Vagina (tissue), 2 donors: ENCODE measurements at regions not wholly inside any gene's neighbourhood (a gene's known extent, or its start where the extent isn't known, plus 50 kb on each side); places are given as distances from the start of the nearest gene placed in this dataset.
"Not testable (repeated sequence)": the region's sequence is repeated elsewhere in the genome, so short reads cannot be mapped to it uniquely, and the experiment has no call there.

Source experiments
- DNase-seq, 2 donors: peaks; one replicate each; pipeline ENCODE4 v3.0.0-alpha.2; 2017; ENCODE audit errors: extremely low spot score in 2 of 2
- H3K27ac ChIP-seq: fragments of 200-600 bp; sonication (generic); one replicate; pipeline ENCODE4 v1.5.1; 2019
- H3K27me3 ChIP-seq: fragments of 200-600 bp; sonication (generic); one replicate; pipeline ENCODE4 v1.5.1; 2019
- H3K36me3 ChIP-seq, 2 donors: fragments of 200-600 bp; sonication (generic); one replicate each; pipeline ENCODE4 v1.5.1; 2017 to 2019
- H3K4me1 ChIP-seq: fragments of 200-600 bp; sonication (generic); one replicate; pipeline ENCODE4 v1.5.1; 2019
- H3K4me3 ChIP-seq, 2 donors: fragments of 200-600 bp; sonication (generic); 1 replicate in 1 of 2; 2 replicates in 1 of 2; pipeline ENCODE4 v1.5.1; 2016 to 2019
- H3K9me3 ChIP-seq: fragments of 200-600 bp; sonication (generic); one replicate; pipeline ENCODE4 v1.5.1; 2019
- POLR2A ChIP-seq, 2 donors: fragments of 450-650 bp; IDR thresholded peaks; one replicate each; pipeline ENCODE4 v1.6.1; 2017; ENCODE audit warnings: antibody characterized with exemption in 2 of 2, mild to moderate bottlenecking in 2 of 2, moderate library complexity in 2 of 2
- POLR2AphosphoS5 ChIP-seq, 2 donors: sonication (generic); formaldehyde crosslinking; IDR thresholded peaks; one replicate each; pipeline ENCODE4 v1.9.0; 2017; ENCODE audit warnings: antibody characterized with exemption in 2 of 2, mild to moderate bottlenecking in 2 of 2, low read depth in 1 of 2; ENCODE audit not compliant: insufficient read depth in 1 of 2
- intact Hi-C: fragments of 100-400 bp; cut with DNase I; formaldehyde crosslinking; loops from one replicate; pipeline ENCODE4 v1.15.1; 2023
- TF ChIP-seq, protein P1 (sequence below), 3 experiments: fragments of 450-650 bp in 2 of 3; fragments of 200-600 bp in 1 of 3; sonication (generic) in 1 of 3; IDR thresholded peaks; one replicate each; pipeline ENCODE4 v1.5.1; 2017 to 2019; ENCODE audit warnings: antibody characterized with exemption in 3 of 3, mild to moderate bottlenecking in 2 of 3, moderate library complexity in 2 of 3

DNA sequence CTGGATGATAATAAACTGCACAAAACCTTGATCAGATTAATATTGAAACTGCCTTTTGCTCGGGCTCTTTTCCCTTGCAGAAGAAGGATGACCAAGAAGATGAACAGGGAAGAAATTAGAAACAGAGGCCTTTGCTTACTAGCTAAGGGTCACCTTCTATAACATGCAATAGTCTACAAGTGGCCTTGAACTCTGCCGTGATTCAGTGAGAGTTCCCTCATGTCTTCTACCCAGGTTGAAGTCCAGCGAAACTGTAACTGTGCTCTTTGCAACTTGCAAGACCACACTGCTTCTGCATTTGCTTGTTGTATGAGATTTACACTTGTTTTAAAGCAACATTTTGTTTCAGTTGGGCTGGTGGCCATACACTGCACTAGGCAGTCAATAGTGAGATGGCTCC, 108.4 kb downstream of the IGLL1 start:
- Histone ChIP-seq H3K36me3 (no peaks in the 10 kb centered on the region), H3K4me1 (no peaks in the 10 kb centered on the region), H3K9me3 (no peaks in the 10 kb centered on the region), H3K27me3 (no peaks in the 10 kb centered on the region), H3K4me3 (no peak overlapping the region), H3K27ac (no peak overlapping the region)
- no peak for DNase-seq
- TF ChIP-seq, protein P1, sequence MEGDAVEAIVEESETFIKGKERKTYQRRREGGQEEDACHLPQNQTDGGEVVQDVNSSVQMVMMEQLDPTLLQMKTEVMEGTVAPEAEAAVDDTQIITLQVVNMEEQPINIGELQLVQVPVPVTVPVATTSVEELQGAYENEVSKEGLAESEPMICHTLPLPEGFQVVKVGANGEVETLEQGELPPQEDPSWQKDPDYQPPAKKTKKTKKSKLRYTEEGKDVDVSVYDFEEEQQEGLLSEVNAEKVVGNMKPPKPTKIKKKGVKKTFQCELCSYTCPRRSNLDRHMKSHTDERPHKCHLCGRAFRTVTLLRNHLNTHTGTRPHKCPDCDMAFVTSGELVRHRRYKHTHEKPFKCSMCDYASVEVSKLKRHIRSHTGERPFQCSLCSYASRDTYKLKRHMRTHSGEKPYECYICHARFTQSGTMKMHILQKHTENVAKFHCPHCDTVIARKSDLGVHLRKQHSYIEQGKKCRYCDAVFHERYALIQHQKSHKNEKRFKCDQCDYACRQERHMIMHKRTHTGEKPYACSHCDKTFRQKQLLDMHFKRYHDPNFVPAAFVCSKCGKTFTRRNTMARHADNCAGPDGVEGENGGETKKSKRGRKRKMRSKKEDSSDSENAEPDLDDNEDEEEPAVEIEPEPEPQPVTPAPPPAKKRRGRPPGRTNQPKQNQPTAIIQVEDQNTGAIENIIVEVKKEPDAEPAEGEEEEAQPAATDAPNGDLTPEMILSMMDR (IDR thresholded peaks at IDR 0.05): no peak
- no peak for TF ChIP-seq POLR2A (IDR thresholded peaks at IDR 0.05)
- no peak for TF ChIP-seq POLR2AphosphoS5 (IDR thresholded peaks at IDR 0.05; ENCODE audit: insufficient read depth in 1 of 2, low read depth in 1 of 2)
- intact Hi-C loops: no loop called here

DNA sequence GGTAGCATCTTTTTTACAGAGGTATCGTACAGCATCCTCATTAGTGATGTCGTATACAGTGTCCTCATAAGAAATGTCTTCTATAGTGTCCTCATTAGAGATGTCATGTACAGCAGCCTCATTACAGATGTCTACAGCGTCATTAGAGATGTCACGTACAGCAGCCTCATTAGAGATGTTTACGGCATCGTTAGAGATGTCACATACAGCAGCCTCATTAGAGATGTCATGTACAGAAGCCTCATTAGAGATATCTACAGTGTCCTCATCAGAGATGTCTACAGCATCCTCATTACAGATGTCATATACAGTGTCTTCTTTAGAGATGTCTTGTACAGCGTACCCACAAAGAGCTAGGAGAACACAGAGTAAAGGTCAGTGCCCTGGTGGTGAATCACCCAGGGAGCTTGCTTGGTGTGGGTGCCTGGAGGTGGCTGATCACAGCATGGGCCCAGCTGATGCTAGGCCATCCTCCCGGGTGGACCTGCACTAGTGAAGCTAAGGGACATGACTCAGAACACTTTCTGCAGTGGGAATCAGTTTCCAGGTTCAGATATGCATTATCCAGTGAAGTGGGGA, 109.2 kb downstream of the IGLL1 start:
- DNase-seq: no peak
- Histone ChIP-seq H3K27me3 (no peaks in the 10 kb centered on the region), H3K4me1 (no peaks in the 10 kb centered on the region), H3K27ac (no peak overlapping the region), H3K9me3 (no peaks in the 10 kb centered on the region), H3K36me3 (no peaks in the 10 kb centered on the region), H3K4me3 (no peak overlapping the region)
- intact Hi-C loops: no loop called here
- TF ChIP-seq, protein P1 (IDR thresholded peaks at IDR 0.05): no peak
- no peak for TF ChIP-seq POLR2AphosphoS5 (IDR thresholded peaks at IDR 0.05; ENCODE audit: insufficient read depth in 1 of 2, low read depth in 1 of 2)
- TF ChIP-seq POLR2A (IDR thresholded peaks at IDR 0.05): no peak

DNA sequence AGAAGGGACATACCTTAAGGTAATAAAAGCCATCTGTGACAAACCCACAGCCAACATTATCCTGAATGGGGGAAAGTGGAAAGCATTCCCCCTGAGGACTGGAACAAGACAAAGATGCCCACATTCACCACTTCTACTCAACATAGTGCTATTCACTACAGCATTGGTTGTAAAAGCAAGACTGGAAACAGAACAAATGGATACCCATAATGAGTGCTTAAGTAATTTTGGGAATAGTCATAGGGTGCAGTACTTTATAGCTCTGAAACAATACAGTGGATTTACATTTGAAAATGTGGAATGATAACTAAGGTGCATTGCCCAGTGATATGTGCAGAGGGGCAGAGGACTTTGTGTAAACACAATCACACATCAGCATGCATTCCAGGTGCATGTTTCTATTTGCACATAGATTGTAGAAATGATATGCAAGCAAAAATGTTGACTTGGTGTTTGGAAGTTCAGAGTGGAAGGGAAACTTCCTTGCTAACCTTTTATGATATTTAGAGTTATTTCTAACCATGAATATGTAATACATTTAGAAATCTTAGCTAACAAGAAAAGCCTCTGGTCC, 112.3 kb downstream of the IGLL1 start:
- Histone ChIP-seq H3K27ac (no peak overlapping the region), H3K4me3 (no peak overlapping the region), H3K36me3 (no peaks in the 10 kb centered on the region), H3K4me1 (no peaks in the 10 kb centered on the region), H3K27me3 (no peaks in the 10 kb centered on the region), H3K9me3 (no peaks in the 10 kb centered on the region)
- intact Hi-C loops: no loop called here
- no peak for DNase-seq
- TF ChIP-seq POLR2A (IDR thresholded peaks at IDR 0.05) (no peak), POLR2AphosphoS5 (IDR thresholded peaks at IDR 0.05; ENCODE audit: insufficient read depth in 1 of 2, low read depth in 1 of 2) (no peak)
- TF ChIP-seq, protein P1 (IDR thresholded peaks at IDR 0.05): no peak

DNA sequence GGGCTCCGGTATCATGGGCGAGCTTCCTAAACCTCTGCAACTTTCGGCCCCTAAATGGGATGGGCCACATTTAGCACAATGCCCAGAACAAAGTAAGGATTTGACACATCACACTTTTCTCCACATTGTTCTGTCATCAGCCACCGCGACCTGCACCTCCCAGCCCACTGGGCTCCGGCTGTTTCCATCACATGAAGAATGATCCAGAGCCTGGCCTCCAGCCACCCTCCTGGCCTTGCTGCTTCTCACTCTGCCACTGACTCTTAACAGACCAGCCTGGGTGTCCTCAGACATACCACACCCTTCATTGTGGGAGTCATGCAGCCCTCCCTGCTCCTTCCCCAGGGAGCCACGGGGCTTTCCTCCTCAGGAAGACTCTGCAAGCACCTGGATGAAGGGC, 113.7 kb downstream of the IGLL1 start:
- H3K36me3 ChIP-seq: no peaks in the 10 kb centered on the region
- H3K27ac ChIP-seq: no peak overlapping the region

DNA sequence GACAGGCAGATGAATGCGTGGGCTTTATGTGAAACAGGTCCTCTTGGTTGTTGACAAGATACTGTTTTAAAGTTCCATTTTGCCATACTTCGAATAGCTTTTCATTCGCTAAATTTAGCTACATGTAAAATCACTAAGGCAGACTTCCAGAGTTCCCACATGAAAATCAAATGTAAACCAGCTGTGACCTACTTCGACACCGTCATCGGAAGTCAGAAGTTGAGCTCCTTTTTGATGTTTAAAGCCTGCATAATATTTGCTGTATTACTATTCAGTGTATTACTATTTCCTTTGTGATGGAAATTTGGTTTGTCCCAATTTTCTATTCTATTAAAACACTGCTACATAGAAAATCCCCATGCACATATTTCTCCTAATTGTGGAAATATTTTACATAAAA, 115.3 kb downstream of the IGLL1 start:
- H3K36me3 ChIP-seq, H3K4me1 ChIP-seq, H3K27ac ChIP-seq, intact Hi-C loops, H3K27me3 ChIP-seq, H3K9me3 ChIP-seq, H3K4me3 ChIP-seq, DNase-seq: not testable (repeated sequence)

More for the DNA sequence above, 113.7 kb downstream of the IGLL1 start:
- intact Hi-C loops: no loop called here
- Histone ChIP-seq H3K4me3 (no peak overlapping the region), H3K27me3 (no peaks in the 10 kb centered on the region), H3K9me3 (no peaks in the 10 kb centered on the region), H3K4me1 (no peaks in the 10 kb centered on the region)
- no peak for DNase-seq
- TF ChIP-seq, protein P1 (IDR thresholded peaks at IDR 0.05): no peak
- TF ChIP-seq POLR2AphosphoS5 (IDR thresholded peaks at IDR 0.05; ENCODE audit: insufficient read depth in 1 of 2, low read depth in 1 of 2) (no peak), POLR2A (IDR thresholded peaks at IDR 0.05) (no peak)

DNA sequence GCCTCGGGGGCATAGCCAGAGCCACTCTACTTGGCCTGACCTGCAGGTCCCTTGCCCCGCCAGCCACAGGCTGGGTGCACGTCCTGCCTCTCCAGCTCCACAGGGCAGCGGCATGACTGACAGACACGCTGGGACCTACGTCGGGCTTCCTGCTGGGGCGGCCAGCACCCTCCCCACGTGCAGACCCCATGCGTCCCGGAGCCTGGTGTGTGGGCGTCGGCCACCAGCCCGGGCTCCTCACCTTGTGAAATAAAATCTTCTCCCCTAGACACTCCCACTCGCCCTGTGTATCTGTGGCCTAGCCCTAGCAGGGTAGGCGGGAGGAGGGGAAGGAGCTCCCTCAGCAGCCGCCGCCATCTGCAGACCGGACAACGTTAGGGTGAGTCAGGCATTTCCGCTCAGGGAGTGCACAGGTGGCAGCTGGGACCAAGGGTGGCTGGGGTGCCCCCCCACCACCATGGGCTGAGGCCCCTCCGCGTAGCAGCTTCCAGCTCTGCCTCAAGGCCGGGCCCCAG, 119.5 kb downstream of the IGLL1 start:
- H3K27ac ChIP-seq, H3K36me3 ChIP-seq, H3K9me3 ChIP-seq, H3K4me1 ChIP-seq, H3K4me3 ChIP-seq, H3K27me3 ChIP-seq, intact Hi-C loops, DNase-seq: not testable (repeated sequence)

DNA sequence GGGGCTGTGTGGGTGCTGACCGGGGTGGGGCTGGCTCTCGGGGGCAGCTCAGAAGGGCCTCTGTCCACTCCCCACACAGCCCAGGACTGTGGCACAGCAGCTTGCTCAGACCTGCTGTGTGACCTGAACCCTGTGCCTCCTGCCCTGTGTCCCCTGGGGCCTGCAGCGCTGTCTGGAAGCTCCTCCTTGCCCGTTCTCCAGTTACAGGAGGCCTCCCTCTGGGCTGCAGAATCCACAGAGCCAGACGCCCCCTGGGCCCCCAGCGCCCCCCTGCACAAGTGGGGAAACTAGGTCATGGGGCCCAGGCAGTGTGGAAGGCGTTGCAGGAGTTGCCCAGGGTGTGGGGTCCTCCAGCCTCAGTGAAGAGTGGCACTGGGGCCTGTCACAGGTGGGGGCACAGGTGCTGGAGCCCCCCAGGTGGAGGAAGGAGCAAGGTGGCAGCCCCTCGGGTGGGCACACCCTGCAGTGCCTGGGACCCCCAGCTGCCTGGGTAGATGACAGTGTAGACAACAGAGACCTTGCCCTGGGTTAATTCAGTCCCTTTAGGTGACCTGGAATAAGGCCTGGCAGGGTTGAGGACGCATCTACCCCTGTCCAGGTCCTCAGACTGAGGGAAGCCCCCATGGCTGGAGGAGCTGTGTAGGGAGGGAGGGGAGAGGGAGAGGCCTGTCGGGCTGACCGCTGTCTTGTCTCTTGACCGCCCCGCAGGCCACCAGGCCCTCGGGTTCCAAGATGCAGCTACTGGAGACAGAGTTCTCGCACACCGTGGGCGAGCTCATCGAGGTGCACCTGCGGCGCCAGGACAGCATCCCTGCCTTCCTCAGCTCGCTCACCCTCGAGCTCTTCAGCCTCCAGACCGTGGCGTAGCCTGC, 120.2 kb downstream of the IGLL1 start:
- H3K9me3 ChIP-seq, DNase-seq, H3K4me3 ChIP-seq, intact Hi-C loops, H3K4me1 ChIP-seq, H3K27me3 ChIP-seq, H3K27ac ChIP-seq, H3K36me3 ChIP-seq: not testable (repeated sequence)
